ENCODE measurements at regions not wholly inside any gene's neighbourhood (a gene's known extent, or its start where the extent isn't known, plus 50 kb on each side); places are given as distances from the start of the nearest gene placed in this dataset.

DNA sequence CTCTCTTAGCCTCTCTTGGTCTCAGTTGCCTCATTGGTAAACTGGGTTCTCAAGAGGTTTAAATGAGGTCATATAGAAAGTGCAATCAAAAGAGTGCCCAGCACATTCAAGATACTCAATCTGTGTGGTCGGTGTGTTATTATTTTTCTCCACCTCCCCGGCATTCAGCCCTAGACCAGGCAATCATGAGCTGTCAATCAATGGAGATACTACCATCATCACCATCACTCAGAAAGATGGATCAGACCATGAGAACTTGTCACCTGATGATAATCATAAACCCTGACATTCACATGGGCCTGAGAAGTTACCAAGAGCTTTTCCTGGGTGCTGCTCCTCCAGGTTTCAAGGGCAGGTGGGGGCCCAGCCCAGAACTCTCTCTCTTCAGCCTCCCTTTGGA, 166.1 kb downstream of the MN1 start:
- no peak for DNase-seq (ENCODE audit: low spot score)
- intact Hi-C loops (cut with DNase I), result no loop called here

DNA sequence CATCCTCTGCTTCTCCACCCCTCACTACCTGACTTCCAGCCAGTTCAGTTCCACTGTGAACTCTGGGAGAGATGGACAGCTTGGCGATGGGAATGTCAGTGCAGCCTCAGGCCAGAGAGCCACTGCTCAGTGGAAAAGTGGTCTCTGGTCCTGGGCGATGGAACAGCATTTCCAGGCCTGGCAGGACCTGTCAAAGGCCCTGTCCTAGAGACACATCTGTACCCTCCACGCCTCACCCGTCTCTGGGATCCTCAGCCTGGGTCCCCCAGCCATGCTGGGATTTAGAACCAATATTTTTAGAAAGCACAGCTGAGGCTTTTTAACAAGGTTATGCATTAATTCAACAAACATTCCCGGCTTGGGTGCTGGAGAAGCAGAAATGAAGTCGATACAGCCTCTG, 165.7 kb downstream of the MN1 start:
- no peak for DNase-seq (ENCODE audit: low spot score)
- intact Hi-C loops (cut with DNase I), result loop anchor here (2.0 kb wide), 1 partner anchor 27 kb away; no protein-coding TSS in a partner anchor

DNA sequence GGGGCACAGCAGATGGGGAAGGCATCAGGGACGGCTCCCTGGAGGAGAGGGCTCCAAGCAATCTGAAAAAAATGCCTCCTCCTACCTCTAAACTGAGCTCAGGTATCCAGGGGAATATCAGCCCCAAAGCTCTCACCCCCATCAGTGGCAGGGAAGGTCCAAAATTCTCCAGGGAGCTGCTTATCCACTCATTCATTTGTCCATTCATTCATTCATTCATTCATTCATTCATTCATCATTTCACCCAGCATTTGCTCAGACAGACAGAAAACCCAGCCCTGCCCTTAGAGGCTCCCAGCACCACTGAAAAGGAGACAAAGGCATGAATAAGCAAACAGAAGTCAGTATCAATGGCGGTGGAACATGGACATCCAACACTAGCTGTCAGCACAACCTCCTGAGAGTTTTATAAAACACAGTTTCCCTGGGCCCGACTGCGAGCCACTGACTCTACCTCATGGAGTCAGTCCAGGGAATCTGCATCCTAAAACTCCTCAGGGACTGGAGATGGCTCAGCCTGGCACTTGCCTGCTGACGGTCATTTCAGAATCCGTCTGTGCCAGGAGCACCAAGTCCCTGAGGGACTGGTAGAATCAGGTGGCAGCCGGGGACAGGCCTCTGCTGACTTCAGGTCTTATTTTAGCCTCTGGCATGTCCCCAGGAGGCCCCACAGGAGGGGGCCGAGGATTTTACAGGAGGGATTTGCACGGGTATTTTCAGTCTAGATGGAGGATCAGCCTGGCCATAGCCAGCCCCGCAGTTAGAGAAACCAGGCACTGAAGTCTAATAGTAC, 164.6 kb downstream of the MN1 start:
- intact Hi-C loops (cut with DNase I), result loop anchor here (1.0 to 2.0 kb wide), 2 partner anchors 26 to 49 kb away; no protein-coding TSS in a partner anchor
- peak; percentile 84 for DNase-seq (ENCODE audit: low spot score)

DNA sequence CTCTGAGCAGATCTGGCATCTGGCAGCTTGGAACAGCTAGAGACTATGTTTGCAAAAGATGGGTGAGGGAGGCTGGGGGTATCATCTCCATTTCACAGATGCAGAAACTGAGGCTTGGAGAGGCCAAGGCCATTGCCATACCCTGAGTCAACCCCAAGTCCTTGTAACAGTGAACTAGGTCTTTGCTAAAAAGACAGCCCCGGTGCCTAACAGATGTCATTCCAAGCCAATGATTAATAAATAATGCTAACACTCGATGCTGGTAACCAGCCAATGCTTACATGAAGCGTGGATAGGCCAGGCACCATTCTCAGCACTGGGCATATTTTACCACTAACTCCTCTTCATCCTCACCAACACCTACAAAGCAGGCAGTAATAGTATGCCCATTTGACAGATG, 164.0 kb downstream of the MN1 start:
- DNase-seq (ENCODE audit: low spot score), result no peak
- intact Hi-C loops (cut with DNase I), result loop anchor here (1.0 to 2.0 kb wide), 2 partner anchors 25 to 49 kb away; no protein-coding TSS in a partner anchor

DNA sequence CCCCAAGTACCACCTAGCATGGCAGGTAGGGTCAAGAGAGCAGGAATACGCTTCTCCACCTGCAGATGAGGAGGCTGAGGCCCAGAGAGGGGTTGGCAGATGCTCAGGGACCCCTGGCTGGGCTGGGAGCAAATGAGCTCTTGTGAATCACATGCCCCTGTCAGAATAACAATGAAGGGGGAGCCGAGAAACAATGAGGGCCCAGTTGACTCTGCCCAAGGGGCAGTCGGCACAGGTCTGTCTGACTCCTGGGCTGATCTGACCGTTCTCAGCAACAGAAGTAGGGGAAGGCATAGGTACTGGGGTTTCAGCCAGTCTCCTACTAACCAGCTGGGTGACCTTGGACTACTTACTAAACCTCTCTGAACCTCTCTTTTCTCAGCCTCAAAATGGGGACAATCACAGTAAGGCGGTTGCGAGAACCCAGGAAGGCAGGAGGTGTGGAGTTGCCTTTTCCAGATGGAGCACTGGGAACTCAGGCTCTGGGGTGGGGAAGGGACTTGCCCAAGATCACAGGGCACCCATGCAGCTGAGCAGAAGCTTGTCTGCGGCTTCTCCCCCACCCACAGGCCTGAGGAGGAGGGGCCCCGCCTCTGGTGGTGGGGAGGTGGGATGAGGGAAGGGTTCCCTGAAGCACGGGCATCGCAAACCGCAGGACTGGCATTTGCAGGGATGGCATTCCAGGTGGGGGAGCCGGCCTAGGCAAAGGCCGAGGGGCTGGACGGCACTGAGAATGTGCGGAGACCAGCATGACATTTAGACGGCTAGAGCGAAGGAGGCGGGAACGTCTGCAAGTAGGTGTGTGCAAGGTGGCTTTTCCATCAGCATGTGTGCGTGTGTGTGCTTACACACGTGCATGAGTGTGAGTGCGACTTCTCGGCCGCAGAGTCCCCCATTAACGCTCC, 163.0 kb downstream of the MN1 start:
- no peak for DNase-seq (ENCODE audit: low spot score)
- intact Hi-C loops (cut with DNase I), result no loop called here

DNA sequence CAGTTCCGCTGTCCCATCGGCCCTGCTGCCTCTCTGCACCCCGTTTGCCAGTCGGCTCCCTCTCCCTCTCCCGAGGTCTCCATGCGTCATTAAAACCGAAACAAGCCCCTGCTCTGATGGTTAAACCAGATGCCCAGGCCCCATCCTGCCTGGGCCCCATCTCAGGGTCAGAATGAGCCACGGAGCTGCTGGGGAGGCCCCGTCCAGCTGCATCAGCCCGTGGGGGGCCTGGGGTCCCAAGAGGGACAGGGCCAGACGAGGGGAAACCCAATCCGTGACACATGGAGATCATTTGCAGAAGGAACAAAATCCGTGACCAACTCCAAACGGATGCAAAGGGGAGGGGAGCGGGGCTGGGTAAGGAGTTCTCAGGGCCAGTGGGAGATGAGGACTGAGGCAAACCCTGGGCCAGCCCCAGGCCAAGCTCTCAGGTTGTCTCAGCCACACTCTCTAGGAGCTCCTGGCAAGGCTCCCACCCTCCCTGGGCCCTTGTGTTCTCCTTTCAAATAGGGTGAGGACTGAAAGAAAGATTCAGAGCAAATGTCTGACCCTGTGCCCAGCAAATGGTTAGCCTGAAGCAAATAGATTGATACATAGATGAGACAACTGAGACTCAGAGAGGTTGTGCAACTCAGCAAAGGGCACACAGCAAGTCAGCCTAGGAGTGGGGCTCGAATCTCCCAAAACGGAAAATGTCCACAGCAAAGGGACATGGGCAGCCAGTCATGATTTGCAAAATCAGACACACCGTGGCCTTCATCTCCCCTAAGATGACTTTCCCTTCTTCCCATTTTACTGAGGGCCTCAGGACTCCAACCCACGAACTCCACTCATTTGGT, 162.1 kb downstream of the MN1 start:
- intact Hi-C loops (cut with DNase I), result no loop called here
- no peak for DNase-seq (ENCODE audit: low spot score)

DNA sequence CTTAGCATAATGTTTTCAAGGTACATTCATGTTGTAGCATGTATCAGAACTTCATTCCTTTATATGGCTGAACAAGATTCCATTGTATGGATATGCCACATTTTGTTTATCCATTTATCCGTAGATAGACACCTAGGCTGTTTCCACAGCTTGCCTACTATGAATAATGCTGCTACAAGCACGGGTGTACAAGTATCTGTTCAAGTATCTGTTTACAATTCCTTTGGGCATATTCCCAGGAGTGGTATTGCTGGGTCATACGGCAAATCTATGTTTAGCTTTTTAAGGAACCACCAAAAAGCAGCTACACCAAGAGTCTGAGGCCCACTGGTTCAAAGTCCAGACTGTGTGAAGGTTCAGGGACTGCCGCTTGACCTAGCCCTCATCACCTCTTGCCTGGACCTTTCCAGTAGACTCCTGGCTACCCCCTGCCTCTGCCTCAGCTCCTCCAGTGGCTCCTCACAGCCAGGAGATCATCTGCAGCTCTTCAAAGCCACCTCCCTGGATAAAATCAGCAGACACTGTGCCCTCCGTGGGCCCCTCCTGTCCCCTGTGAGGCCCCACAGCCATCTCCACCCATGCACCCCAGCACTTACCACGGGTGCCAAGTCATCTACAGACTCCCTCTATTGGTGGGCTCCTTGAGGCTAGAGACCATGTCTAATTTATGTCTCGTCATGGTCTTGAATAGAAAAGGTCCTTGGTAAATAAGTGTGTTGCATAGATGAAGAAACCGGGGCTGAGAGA, 160.3 kb downstream of the MN1 start:
- intact Hi-C loops (cut with DNase I), result no loop called here
- DNase-seq (ENCODE audit: low spot score), result no peak

DNA sequence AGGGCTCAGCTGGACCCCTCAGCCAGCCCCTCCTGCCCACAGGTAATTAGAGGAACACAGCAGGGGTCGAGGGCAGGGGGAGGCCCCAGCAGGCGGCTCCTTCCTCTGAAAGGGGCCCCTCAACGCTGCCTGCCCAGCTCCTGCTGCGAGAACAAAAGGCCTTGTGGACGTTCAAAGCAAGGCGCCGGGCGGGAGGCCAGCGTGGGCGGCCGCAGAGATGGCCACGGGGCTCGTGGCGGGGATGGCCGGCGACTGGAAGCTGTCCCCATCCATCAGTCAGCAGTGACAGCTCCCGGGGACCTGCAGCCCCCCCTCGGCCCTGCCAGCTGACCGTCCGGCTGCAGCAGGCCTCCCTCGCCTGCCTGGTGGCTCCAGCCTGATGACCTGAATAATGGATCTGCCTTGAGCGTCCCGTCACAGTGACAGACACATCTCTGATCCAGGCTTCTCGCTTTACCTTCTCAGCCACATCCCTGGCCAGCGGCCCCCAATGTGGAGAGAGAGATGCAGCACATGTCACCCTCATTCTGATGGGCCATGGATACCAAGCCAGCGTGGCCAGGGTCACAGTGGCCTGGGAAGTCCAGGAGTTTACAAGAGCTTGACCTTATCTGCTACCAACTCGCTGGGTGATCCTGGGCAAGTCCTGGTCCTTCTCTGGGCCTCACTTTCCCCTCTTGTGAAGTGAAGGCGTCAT, 159.3 kb downstream of the MN1 start:
- intact Hi-C loops (cut with DNase I), result no loop called here

DNA sequence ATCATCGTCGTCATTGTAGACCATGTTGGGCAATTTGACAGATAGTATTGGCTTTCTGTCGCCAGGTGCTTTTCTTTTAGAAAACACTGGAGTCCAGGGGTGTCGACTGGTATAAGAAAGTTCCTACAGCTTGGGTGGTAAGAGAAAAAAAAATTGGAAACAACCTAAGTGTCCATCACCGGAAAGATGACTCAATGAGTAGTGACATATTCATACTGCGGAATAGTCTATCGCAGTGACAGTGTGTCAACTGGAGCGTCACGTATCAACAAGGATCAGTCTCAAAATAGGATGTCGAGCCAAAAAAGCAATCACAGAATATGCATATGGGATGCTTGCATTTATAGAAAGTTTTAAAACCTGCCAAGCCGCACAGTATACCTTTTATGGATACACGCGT, 157.6 kb downstream of the MN1 start:
- DNase-seq (ENCODE audit: low spot score), result no peak

More for the DNA sequence above, 159.3 kb downstream of the MN1 start:
- DNase-seq (ENCODE audit: low spot score), result no peak

DNA sequence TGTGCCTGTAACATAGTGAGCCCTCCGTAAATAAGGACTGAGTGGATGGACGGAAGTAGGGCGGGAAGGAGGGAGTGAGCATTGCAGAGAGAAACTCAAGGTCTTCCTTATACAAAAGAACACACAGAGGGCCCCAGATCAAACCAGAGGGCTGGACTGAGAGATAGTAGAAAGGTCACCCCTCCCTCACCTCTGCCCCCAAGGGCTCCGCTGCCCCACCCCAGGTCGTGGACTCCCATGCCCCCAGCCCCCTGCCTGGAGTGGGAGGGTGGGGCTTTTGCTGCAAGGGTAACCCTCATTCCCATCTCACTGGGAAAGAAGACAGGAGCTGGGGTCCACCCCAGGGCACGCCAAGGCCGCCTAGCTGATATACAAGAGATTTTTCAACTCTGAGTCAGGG, 157.0 kb downstream of the MN1 start:
- intact Hi-C loops (cut with DNase I), result no loop called here
- peak; percentile 29 for DNase-seq (ENCODE audit: low spot score)

More for the DNA sequence above, 157.6 kb downstream of the MN1 start:
- intact Hi-C loops (cut with DNase I), result no loop called here

DNA sequence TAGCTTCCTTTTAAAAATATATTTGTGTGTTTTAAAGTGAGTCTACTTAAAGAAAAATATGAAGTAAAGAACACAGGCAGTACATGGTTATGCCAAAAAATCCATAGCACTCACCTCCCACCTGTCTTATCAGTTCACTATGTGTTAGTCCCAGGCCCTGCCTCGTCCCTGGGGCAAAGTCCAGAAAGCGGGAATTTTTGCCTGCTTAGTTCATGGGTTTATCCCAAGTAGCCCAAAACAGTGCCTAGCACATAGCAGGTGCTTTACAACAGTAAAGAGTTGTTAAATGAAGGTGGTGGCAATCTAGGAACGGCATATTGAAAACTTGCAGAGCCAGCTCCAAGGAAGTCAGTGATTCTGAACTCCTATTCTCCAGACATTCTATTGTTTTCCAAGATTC, 154.0 kb downstream of the MN1 start:
- peak; percentile 31 for DNase-seq (ENCODE audit: low spot score)
- intact Hi-C loops (cut with DNase I), result no loop called here

DNA sequence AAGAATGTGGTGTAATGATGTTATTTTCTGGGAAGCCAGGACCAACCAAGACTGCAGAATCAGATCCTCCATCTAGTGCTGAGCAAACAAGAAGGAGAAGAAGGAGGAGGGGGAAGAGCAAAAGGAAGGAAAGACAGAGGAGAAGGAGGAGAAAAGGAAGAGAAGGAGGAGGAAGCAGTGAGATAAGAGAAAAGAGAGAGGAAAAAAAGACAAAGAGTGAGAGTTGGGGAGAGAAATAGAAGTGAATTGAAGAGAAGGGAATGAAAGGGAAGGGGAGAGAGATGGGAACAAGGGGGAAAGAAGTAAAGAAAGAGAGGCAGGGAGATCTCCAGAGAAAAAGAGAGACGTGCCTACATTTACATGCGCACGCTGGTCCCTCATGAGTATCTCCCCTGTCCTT, 153.5 kb downstream of the MN1 start:
- intact Hi-C loops (cut with DNase I), result no loop called here
- no peak for DNase-seq (ENCODE audit: low spot score)

DNA sequence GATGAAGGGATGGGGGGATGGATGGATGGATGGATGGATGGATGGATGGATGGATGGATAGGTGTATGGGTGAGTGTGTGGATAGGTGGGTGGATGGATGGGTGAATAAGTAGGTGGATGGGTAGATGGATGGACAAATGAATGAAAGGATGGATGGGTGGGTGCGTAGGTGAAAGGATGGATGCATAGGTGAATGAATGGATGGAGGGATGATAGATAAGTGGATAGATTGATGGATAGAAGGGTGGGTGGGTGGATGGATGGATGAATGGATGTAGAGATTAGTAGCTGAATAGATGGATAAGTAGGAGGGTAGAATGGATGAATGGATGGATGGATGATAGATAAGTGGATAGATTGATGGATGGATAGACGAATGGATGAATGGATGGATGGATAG, 152.7 kb downstream of the MN1 start:
- intact Hi-C loops (cut with DNase I), result no loop called here

DNA sequence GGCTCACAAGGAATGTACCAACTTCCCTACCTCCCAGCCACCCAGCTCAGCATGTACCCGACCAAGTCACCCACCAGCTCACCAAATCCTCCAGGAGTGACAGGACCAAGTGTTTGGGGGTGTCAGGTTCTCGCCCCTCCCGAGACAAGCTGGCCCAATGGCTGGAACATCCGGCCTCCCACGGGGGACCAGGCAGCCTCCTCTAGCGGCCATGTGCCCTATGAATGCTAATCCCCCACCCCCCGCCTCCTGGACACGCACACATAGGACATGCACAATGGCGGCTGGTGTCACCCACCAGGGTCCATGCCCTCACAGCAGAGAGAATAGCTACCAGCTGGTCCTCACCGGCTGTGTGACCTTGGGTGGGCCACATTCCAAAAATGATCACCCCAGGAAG, 151.0 kb downstream of the MN1 start:
- intact Hi-C loops (cut with DNase I), result loop anchor here (10.0 kb wide), 1 partner anchor 916 kb away; no protein-coding TSS in a partner anchor
- no peak for DNase-seq (ENCODE audit: low spot score)

More for the DNA sequence above, 152.7 kb downstream of the MN1 start:
- DNase-seq (ENCODE audit: low spot score), result no peak

DNA sequence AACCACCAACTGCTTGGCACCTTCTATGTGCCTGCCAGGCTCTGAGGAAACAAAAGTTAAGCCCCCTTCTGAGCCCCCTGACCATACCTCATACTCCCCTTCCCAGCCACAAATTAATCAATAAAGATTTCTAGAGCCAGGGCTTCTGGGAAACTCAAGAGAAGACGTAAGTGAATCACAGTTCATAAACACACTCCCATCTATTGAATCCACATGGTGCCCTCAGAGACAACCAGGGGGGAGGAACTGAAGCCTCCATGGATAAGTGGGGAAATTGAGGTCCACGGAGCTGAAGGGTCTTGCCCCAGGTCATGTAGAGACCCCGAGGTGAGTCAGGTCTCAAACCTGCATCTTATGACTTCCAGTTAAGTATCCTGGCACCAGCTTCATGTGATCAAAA, 150.6 kb downstream of the MN1 start:
- intact Hi-C loops (cut with DNase I), result loop anchor here (10.0 kb wide), 1 partner anchor 916 kb away; no protein-coding TSS in a partner anchor
- DNase-seq (ENCODE audit: low spot score), result no peak

DNA sequence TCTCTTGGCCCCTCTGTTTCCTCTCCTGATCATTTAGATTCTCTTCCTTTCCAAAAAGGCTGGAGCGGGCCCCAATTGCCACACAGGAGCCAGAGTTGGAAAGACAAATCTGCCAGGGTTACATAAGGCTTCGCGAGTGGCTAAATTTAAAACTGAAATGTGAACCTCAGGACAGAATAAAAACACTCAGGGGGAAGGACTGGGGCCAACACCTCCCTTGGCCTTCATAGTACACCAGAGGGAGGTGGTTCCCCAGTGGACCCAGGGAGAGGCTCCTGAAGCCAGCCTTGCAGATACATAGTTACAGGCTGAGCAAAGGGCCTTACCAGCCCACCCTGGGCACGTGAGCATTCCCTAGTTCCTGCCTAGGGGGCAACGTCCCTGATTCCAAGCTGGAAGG, 150.1 kb downstream of the MN1 start:
- peak; percentile 74 for DNase-seq (ENCODE audit: low spot score)
- intact Hi-C loops (cut with DNase I), result loop anchor here (10.0 kb wide), 1 partner anchor 917 kb away; no protein-coding TSS in a partner anchor

DNA sequence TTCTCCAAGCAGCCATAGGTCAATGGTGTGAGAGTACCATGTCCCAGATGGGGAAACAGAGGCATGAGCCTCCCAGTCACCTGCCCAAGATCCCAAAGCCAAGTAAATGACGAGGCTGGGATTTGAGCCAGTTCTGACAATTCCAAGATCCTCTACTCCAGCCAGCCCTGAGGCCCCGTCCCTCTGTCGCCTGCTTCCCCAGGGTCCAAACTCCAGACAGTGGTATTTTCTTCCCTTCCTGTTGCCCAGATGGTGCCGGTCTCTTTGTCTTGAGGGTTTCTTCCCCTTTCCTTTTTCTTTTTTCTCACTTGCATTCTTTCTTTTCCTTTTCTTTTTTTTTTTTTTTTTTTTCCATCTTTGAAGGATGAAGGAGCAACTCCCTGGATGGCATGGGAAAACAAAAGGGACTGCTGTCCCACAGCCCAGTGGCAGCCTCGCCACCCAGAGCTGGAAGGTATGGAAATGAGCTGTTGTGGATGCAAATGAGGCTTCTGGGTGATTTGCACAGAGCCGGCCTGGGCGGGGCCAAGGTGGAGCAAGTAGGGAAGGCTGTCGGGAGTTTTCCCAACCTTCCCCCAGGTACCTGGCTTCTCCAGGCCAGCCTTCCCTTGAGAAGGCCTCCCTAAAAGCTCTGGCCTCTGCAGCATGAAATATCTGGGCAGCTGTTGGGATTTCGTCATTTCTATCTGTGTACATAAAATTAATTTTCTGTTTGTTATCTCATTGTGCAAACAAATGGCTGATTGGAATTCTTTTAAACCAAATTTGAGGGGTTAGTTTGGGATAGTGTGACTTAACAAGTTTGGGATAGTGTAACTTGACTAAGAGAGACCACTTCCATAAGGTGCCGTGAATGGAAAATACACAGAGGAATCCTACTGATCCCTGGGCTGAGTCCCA, 146.8 kb downstream of the MN1 start:
- intact Hi-C loops (cut with DNase I), result loop anchor here (10.0 kb wide), 1 partner anchor 920 kb away; no protein-coding TSS in a partner anchor
- DNase-seq (ENCODE audit: low spot score), result peak; percentile 24
